ENCODE measurements at regions not wholly inside any gene's neighbourhood (a gene's known extent, or its start where the extent isn't known, plus 50 kb on each side); places are given as distances from the start of the nearest gene placed in this dataset.
"Not testable (repeated sequence)": the region's sequence is repeated elsewhere in the genome, so short reads cannot be mapped to it uniquely, and the experiment has no call there.

GRCh38 chr7:65251851-65252620, 121.6 kb upstream of the ZNF92 start:
- no peak for DNase-seq

- DNase-seq, result no peak
These were observed 122.8 kb upstream of the ZNF92 start for GRCh38 chr7:65250697-65251395.

DNA sequence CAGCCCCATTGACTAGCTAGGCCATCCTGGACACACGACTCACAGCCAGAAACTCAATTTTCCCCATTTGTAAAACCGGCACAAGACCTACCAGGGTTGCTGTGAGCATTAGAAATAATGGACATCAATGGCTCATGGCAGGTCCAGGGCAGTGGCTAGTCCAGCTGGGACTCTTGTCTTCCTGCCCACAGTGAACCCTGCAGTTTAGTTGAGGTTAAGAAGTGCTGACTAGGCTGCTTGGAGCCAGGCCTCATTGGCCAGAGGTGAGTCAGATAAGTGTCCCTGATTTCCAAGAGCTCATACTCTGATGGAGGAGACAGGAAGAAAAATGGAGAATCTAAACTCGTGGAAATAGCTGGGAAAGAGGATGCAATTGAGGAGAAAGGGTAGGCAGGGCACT, 123.4 kb upstream of the ZNF92 start:
- no peak for DNase-seq

DNA sequence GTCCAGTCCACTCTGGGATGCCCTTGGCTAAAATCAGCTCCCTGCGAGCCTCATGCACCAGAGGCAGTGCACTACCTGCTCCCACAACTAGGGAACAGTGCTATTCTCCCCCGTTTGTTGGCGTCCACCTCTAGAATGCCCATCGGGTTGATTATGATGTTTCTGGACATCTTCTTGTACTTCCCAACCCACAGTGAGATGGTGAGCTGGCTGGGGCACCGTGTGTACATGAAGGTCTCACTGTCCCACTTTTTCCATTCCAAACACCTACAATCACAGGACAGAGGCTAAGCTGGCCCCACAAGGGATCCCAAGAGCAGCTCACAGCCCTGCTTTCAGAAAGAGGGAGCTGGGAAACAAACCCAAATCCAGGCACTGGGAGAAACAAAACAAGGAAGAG, 126.2 kb upstream of the ZNF92 start:
- no peak for DNase-seq

DNA sequence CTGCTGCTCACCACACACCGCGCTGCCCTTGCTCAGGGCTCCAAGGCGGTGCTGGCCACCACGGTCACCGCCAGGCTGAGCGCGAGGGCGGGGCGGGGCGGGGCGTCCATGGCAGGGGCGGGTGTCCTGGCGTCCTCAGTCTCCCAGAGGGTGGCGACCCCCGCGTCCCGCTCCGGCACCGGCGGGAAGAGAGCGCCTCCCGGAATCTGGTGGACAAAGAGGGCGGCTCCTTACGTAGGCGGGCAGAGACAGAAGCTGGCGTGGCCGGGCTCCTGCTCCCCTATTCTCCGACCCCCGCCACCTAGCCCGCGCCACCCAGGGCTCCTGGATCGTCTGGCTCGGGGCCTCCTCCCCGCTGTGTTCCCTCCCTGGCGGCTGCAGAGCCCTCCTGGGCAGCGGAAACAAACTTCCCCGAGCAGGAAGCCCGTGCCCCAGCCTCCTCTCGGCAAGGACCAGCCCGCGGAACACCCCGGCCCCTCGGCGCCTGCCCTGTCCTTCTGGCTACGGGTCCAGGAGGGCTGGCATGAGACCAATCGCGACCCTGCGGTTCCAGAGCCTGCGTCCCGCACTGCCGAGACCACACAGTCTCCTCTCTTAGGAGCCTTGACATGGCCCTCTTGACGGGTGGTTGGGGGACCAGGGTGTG, 133.8 kb upstream of the ZNF92 start:
- no peak for DNase-seq

DNA sequence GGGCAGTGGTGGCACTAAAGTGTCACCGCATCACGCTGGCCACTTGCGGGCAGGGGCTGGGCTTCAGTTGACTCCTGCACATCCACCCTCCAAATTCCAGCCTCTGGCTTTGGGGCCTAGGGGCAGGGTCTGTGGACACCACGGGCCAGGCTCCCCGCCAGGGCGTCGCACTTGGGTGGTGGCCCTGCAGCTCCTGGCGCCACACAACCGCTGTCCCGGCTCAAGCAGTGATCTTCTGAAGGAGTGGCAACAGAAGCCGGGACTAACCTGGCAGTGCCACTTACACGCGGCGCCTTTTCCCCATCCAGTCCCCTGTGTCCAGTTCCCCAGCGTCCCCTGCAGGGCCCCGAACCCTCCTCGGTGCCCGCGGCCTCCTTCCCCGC, 134.3 kb upstream of the ZNF92 start:
- DNase-seq, result no peak

GRCh38 chr7:65238785-65239184, 134.9 kb upstream of the ZNF92 start:
- no peak for DNase-seq

DNA sequence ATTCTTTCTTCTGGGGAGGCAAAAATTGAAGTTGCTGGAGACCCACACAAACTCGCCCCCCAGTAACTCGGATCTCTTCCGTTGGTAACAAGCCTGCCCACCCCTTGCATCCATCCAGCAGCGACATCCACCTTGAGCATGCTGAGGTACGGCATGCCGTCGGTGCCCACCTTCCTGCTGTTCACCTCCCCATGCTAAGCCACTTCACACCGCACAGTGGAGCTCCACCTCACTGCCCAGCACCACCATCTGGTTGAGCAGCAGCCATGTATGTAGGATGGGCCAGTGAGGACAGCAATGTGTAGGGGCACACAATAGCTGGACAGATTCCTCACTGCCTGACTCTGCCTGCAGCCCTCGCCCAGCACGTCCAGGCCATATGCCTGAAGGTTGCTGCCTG, 138.1 kb upstream of the ZNF92 start:
- no peak for DNase-seq

- no peak for DNase-seq
These were observed 140.1 kb upstream of the ZNF92 start for GRCh38 chr7:65233409-65234034.

DNA sequence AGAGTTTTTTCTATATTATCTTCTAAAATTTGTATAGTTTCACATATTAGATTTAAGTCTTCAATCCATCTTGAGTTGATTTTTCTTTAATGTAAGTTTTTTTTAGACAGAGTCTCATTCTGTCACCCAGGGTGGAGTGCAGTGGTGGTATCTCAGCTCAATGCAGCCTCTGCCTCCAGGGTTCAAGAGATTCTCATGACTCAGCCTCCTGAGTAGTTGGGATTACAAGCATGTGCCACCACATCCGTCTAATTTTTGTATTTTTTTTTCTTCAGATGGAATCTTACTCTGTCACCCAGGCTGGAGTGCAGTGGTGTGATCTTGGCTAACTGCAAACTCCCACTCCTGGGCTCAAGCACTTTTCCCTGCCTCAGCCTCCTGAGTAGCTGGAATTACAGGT, 143.4 kb upstream of the ZNF92 start:
- DNase-seq, result no peak

DNA sequence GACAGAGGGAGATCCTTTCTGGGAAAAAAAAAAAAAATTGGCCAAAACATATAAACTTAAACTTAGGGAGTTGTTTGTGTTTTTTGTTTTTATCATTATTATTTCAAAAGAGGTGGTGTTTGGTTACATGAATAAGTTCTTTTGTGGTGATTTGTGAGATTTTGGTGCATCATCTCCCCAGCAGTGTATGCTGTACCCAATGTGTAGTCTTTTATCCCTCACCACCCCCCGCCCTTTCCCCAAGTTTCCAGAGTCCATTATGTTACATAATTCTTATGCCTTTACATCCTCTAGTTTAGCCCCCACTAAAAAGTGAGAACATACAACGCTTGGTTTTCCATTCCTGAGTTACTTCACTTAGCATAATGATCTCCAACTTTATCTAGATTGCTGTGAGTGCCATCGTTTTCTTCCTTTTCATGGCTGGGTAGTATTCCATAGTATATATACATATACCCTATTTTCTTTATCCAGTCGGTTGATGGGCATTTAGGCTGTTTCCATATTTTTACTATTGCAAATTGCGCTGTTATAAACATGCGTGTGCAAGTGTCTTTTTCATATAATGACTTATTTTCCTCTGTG, 148.1 kb upstream of the ZNF92 start:
- no peak for DNase-seq

DNA sequence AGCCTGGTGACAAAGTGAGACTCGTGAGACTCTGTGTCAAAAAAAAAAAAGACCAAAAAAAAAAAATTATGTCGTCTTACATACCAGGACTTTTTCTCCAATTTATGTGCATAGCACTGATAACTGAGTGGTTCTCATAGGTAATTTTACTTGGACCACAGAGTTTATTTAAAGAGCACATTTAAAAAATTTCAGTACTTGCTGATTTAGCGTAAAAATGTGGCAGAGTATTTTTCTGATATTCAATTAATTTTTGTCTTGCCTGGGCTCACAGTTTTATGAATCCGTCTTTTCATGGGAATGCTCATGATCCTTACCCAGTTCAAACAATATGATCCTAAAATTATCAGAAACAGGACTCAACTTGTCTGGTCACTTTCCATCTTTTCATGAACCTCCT, 151.0 kb upstream of the ZNF92 start:
- no peak for DNase-seq

DNA sequence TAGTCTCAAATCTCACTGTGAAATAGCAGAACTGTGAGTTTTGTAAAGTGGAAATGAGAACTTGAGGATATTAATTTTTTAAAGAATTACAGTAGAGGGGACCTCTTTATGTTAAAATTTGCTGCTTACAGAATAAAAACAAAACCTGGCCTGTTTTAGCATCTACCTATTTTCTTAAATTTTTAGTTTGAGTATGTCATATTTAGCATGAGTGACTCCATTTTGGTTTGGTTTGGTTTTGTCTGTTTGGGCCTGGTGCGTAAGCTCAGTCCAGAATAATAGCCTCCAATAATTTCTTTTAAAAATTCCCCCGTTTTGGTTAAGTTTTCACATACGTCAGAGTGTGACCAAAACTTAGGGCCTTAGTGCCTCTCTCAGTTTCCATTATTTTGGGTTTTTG, 152.0 kb upstream of the ZNF92 start:
- DNase-seq, result no peak

- no peak for DNase-seq
These were observed 154.0 kb upstream of the ZNF92 start for GRCh38 chr7:65219623-65220022.

DNA sequence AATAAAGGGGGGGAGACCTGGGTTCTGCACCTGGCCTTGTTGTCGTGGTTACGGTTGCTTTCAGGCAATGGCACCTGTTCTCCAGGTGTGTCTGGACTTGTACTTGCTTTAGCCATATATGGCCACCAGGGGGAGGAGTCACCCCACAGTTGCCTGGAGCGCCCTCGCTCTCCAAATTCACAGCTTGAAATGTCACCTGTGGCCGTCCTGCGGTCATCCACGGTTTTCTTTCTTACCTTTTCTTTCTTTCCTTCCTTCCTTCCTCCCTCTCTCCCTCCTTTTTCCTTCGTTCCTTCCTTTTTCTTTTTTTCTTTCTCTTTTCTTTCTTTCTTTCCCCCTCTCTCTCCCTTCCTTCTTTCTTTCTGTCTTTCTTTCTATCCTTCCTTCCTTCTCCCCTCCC, 157.2 kb upstream of the ZNF92 start:
- DNase-seq, result peak in 1 of 4 experiments; percentile 10

GRCh38 chr7:65213260-65213659, 160.4 kb upstream of the ZNF92 start:
- not testable (repeated sequence) for DNase-seq

GRCh38 chr7:65199221-65199620, 174.4 kb upstream of the ZNF92 start:
- DNase-seq, result not testable (repeated sequence)

DNA sequence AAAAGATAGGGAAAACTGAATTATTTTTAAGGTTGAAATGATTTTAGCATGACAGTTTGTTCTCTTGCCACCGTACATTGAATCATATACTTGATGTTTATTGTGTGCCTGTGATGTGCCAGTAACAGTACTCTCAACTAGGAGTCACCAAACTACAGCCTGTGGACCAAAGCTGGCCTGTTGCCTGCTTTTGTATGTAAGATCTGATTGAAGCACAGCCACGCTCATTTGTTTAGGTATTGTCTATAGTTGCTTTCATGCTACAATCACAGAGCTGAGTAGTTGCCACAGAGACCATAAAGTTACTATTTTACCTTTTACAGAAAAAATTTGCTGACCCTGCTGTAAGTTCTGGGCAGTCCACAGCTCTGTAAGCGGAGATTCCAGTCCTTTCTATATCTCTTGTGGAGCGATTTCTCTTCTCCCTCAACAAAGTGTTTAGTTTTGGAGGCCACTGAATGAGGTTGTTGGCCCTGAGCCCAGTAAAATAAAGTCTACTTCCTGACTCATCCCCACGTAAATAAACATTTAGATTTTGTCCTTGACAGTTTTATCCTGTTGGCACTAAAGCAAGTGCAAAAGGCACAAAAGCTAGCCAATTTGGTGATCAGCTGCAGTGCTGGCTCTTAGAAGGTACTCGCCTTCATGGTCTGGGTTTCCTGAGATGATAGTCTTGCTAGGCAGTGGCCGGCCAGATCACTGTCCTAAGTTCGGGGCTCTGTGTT, 180.2 kb upstream of the ZNF92 start:
- not testable (repeated sequence) for DNase-seq

- not testable (repeated sequence) for DNase-seq
These were observed 170.6 kb upstream of the ERV3-1 start for GRCh38 chr7:65177041-65177440.

DNA sequence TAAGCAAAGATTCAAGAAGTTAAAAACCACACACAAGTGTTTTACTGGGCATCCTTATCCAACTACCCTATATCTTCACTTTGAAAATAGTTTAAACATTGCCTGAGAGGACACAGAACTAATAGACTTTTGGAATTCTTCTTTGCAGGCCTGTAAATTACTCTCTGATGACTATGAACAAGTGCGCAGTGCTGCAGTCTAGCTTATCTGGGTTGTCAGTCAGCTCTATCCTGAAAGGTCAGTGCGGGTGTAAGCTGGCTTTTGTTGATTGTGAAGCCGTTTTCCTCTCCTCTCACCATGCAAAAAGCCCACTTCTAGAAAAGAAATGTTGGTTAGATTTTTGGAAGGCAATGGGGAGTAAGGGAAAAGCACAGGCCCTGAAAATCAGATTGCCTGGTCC, 143.6 kb upstream of the ERV3-1 start:
- DNase-seq, result not testable (repeated sequence)

GRCh38 chr7:65146118-65146914, 139.8 kb upstream of the ERV3-1 start:
- not testable (repeated sequence) for DNase-seq

DNA sequence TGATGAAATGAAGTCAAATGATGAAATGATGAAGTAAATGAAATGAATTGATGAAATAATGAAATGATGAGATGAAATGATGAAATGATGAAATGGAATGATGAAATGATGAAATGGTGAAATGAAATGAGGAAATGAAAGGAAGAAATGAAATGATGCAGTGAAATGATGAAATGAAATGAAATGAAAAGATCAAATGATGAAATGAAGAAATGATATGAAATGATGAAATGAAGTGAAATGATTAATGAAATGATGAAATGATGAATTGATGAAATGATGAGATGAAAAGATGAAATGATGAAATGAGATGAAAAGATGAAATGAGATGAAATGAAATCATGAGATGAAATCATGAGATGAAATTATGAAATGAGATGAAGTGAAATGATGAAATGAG, 139.2 kb upstream of the ERV3-1 start:
- not testable (repeated sequence) for DNase-seq

All from activated naive CD4-positive, alpha-beta T cell (primary cell).